SK-N-MC (cell line): ENCODE measurements at regions not wholly inside any gene's neighbourhood (a gene's known extent, or its start where the extent isn't known, plus 50 kb on each side); places are given as distances from the start of the nearest gene placed in this dataset.

ENCODE experiments used
- EZH2 ChIP-seq: fragments of 200-600 bp; sonication (generic); IDR thresholded peaks from one replicate; pipeline ENCODE4 v1.6.1; 2017; ENCODE audit warnings: antibody characterized with exemption
- FOXP2 ChIP-seq: optimal IDR thresholded peaks from 2 replicates; pipeline ENCODE3; 2011; ENCODE audit warnings: mild to moderate bottlenecking, moderate library complexity; ENCODE audit not compliant: insufficient read depth; ENCODE audit errors: extremely low read length, control extremely low read depth
- POLR2AphosphoS5 ChIP-seq: IDR thresholded peaks from 2 replicates; pipeline ENCODE4 v1.6.1; 2012; ENCODE audit warnings: mild to moderate bottlenecking, low read depth, low read length, borderline replicate concordance

- TF ChIP-seq EZH2 (no peak), POLR2AphosphoS5 (no peak), FOXP2 (no peak)
Measured at GRCh38 chr13:27008733-27009132, 162.9 kb downstream of the USP12 start.
